Activated B cell treated with CpG ODN at 0.5 μM for 24 hours (primary cell): ENCODE measurements at regions not wholly inside any gene's neighbourhood (a gene's known extent, or its start where the extent isn't known, plus 50 kb on each side); places are given as distances from the start of the nearest gene placed in this dataset.

Source experiments
- ATAC-seq: fragments of 200-7000 bp; cut with Tn5 transposase; one replicate; pipeline ENCODE4 v1.10.0; 2021; ENCODE audit warnings: low read depth, mild to moderate bottlenecking, moderate library complexity
- CTCF ChIA-PET: fragments of 350-600 bp; sonication (Branson Sonifier 250); formaldehyde crosslinking; loops from one replicate; lab custom pipeline; 2021; ENCODE audit warnings: antibody characterized with exemption; lab: Charles Lee
- POLR2A ChIA-PET: fragments of 350-600 bp; sonication (Branson Sonifier 250); formaldehyde crosslinking; loops from one replicate; lab custom pipeline; 2021; ENCODE audit warnings: antibody characterized with exemption; lab: Charles Lee
- DNase-seq: peaks from one replicate; pipeline ENCODE4 v3.0.0; 2022
- H3K27ac Mint-ChIP-seq: one replicate; pipeline ENCODE4 v1.8.0; 2020; ENCODE audit warnings: mixed read lengths
- H3K27me3 Mint-ChIP-seq: one replicate; pipeline ENCODE4 v1.8.0; 2021; ENCODE audit warnings: mixed read lengths
- H3K36me3 Mint-ChIP-seq: one replicate; pipeline ENCODE4 v1.8.0; 2021; ENCODE audit warnings: low read depth, mixed read lengths
- H3K4me1 Mint-ChIP-seq: one replicate; pipeline ENCODE4 v1.8.0; 2021; ENCODE audit warnings: mixed read lengths
- H3K4me3 Mint-ChIP-seq: one replicate; pipeline ENCODE4 v1.8.0; 2020; ENCODE audit warnings: mild to moderate bottlenecking, mixed read lengths
- H3K9me3 Mint-ChIP-seq: one replicate; pipeline ENCODE4 v1.8.0; 2020; ENCODE audit warnings: mixed read lengths
- intact Hi-C: fragments of 100-400 bp; cut with micrococcal nuclease; formaldehyde crosslinking; loops from one replicate; pipeline ENCODE4 v1.15.1; 2024
- TF ChIP-seq, protein P1 (sequence below): fragments of 200-600 bp; IDR thresholded peaks from one replicate; pipeline ENCODE4 v1.8.0; 2022; ENCODE audit warnings: antibody characterized with exemption, mild to moderate bottlenecking

DNA sequence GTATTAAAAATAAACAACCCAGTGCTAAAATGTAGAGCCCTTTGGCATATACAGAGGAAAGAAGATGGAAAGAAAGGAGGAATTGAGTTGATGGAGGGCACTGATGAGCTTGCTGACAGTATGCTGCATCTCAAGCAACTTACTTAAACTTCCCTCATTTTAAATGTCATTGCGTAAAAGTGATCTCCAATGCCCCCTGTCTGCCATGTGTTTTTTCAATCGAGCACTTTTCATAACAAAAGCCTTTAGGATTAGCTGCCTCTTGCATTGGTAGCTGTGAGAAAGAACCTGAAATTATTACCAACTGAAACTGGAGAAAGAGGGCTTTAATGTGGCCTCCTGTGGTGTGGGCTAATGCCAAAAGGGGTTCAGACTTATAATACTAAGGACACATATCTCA, 541.6 kb downstream of the SUCLA2 start:
- TF ChIP-seq, protein P1, sequence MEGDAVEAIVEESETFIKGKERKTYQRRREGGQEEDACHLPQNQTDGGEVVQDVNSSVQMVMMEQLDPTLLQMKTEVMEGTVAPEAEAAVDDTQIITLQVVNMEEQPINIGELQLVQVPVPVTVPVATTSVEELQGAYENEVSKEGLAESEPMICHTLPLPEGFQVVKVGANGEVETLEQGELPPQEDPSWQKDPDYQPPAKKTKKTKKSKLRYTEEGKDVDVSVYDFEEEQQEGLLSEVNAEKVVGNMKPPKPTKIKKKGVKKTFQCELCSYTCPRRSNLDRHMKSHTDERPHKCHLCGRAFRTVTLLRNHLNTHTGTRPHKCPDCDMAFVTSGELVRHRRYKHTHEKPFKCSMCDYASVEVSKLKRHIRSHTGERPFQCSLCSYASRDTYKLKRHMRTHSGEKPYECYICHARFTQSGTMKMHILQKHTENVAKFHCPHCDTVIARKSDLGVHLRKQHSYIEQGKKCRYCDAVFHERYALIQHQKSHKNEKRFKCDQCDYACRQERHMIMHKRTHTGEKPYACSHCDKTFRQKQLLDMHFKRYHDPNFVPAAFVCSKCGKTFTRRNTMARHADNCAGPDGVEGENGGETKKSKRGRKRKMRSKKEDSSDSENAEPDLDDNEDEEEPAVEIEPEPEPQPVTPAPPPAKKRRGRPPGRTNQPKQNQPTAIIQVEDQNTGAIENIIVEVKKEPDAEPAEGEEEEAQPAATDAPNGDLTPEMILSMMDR, result no peak
- no peaks in the 10 kb centered on the region for H3K36me3 Mint-ChIP-seq
- POLR2A ChIA-PET, result no interaction called here
- no peak overlapping the region for H3K4me3 Mint-ChIP-seq
- intact Hi-C loops, result loop anchor here (1.0 to 5.0 kb wide), 2 partner anchors 485 to 567 kb away; no protein-coding TSS in a partner anchor
- H3K27me3 Mint-ChIP-seq, result no peaks in the 10 kb centered on the region
- CTCF ChIA-PET, result interaction anchor here (0.9 kb wide), 1 partner anchor 497 kb away, joined by 6 read pairs; no protein-coding TSS in a partner anchor
- no peak for DNase-seq
- no peaks in the 10 kb centered on the region for H3K4me1 Mint-ChIP-seq
- H3K9me3 Mint-ChIP-seq, result peaks cover 2% of the 10 kb centered on the region
- ATAC-seq, result no peak
- no peak overlapping the region for H3K27ac Mint-ChIP-seq

DNA sequence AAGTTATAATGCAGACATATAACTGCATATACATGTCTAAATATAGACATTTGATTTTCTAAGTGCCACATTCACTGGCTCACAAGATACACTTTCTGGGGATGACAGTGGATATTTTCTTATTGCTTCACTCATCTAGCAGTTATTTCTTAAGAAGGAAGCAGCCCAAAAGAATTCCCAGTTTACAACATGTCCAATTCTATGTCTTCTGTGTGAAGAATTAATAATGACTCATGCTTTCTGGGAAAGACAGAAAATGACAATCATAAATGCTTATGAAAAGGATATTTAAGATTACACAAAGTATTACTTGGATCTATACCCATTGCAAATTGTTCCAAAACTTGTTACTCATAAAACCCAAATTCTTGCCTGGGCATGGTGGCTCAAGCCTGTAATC, 543.4 kb downstream of the SUCLA2 start:
- ATAC-seq (no peak), DNase-seq (no peak)
- H3K4me1 Mint-ChIP-seq, result no peaks in the 10 kb centered on the region
- H3K4me3 Mint-ChIP-seq, result no peak overlapping the region
- POLR2A ChIA-PET, result no interaction called here
- no peaks in the 10 kb centered on the region for H3K27me3 Mint-ChIP-seq
- intact Hi-C loops, result loop anchor here (5.0 kb wide), 1 partner anchor 565 kb away; no protein-coding TSS in a partner anchor
- H3K9me3 Mint-ChIP-seq, result no peaks in the 10 kb centered on the region
- H3K27ac Mint-ChIP-seq, result no peak overlapping the region
- H3K36me3 Mint-ChIP-seq, result no peaks in the 10 kb centered on the region
- TF ChIP-seq, protein P1, result no peak
- CTCF ChIA-PET, result no interaction called here

DNA sequence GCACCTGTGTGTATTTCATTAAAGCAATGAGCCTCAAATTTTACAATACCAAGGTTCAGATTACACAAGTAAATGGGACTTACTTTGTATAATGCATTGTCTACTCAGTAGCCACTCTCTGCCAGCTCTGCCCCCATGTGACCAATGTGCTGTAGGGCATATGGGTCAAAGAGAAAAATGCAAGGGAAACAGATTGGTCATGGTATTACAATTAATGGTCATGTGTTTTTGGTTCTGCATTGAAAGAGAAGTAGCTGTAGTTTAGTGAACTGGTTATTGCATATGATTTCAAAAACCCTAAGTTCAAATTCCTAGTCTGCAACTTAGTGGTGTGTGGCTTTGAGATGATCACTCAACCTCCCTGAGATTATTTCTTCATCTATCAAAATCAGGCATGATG, 545.4 kb downstream of the SUCLA2 start:
- Mint-ChIP-seq H3K36me3 (no peaks in the 10 kb centered on the region), H3K4me3 (no peak overlapping the region), H3K27me3 (no peaks in the 10 kb centered on the region), H3K9me3 (no peaks in the 10 kb centered on the region), H3K4me1 (no peaks in the 10 kb centered on the region), H3K27ac (no peak overlapping the region)
- intact Hi-C loops, result loop anchor here (5.0 kb wide), 1 partner anchor 563 kb away; no protein-coding TSS in a partner anchor
- ChIA-PET CTCF (interaction anchor here (1.4 kb wide), 1 partner anchor 482 kb away, joined by 3 read pairs; no protein-coding TSS in a partner anchor), POLR2A (no interaction called here)
- no peak for DNase-seq
- TF ChIP-seq, protein P1, result no peak
- ATAC-seq, result no peak

DNA sequence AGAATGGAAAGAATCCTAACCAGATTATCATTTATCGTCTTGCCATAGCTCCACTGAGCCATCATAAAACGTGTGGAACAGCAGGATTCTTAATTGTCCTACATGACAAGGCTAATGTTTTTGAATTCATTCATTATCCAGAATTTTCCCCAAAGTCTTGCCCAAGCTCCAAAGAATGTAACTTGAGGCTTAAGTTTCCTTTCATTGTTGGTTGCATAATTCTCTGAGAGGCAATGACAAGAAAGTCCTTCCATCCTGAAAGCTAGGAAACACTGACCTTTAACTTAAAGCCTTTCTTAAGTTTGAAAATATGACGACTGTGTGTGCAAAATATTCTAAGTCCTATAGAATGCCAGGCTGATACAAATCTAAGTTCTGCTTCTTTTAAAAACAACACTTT, 546.1 kb downstream of the SUCLA2 start:
- no peak for ATAC-seq
- ChIA-PET CTCF (interaction anchor here (1.4 kb wide), 1 partner anchor 481 kb away, joined by 3 read pairs; no protein-coding TSS in a partner anchor), POLR2A (no interaction called here)
- no peaks in the 10 kb centered on the region for H3K27me3 Mint-ChIP-seq
- no peak overlapping the region for H3K27ac Mint-ChIP-seq
- intact Hi-C loops, result loop anchor here (5.0 kb wide), 1 partner anchor 563 kb away; no protein-coding TSS in a partner anchor
- H3K9me3 Mint-ChIP-seq, result peaks cover 2% of the 10 kb centered on the region
- DNase-seq, result no peak
- H3K4me1 Mint-ChIP-seq, result no peaks in the 10 kb centered on the region
- no peak overlapping the region for H3K4me3 Mint-ChIP-seq
- TF ChIP-seq, protein P1, result no peak
- H3K36me3 Mint-ChIP-seq, result no peaks in the 10 kb centered on the region

DNA sequence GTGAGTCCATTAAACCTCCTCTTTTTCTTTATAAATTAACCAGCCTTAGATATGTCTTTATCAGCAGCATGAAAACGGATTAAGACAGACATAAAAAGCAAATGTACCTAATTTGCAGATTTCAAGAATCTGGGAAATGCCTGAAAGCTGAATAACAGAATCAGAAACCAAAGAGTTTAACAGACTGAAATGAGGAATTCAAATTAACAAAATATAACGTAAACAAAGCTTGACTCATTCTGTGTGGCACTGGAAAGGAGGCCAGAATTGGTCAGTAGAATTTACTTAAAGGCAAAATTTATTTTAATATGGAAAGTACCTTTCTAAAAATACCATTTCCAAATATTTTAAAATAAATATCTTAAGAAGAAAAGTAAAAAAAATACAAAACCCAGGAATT, 540.6 kb upstream of the HTR2A start:
- intact Hi-C loops, result no loop called here

More for the DNA sequence above, 540.6 kb upstream of the HTR2A start:
- Mint-ChIP-seq H3K4me1 (no peaks in the 10 kb centered on the region), H3K4me3 (no peak overlapping the region), H3K27ac (no peak overlapping the region), H3K27me3 (peaks cover 2% of the 10 kb centered on the region), H3K36me3 (no peaks in the 10 kb centered on the region), H3K9me3 (peaks cover 9% of the 10 kb centered on the region)
- POLR2A ChIA-PET, result no interaction called here
- TF ChIP-seq, protein P1, result no peak
- no peak for DNase-seq
- ATAC-seq, result no peak
- CTCF ChIA-PET, result no interaction called here
